HTR-8/SVneo (cell line): ENCODE measurements at regions not wholly inside any gene's neighbourhood (a gene's known extent, or its start where the extent isn't known, plus 50 kb on each side); places are given as distances from the start of the nearest gene placed in this dataset.
"Not testable (repeated sequence)": the region's sequence is repeated elsewhere in the genome, so short reads cannot be mapped to it uniquely, and the experiment has no call there.

Experiments used
- DNase-seq: peaks from one replicate; pipeline ENCODE4 v3.0.0; 2011; ENCODE audit warnings: low spot score, mixed read lengths; ENCODE audit not compliant: insufficient read length
- FAIRE-seq: peaks from 2 replicates; lab custom pipeline; 2011; peaks lifted over from hg19 to GRCh38; lab: Jason Lieb, UNC

- FAIRE-seq, result no peak
- DNase-seq, result no peak
These were observed 266.5 kb upstream of the UGT8 start for GRCh38 chr4:114332119-114332518.

- not testable (repeated sequence) for FAIRE-seq, DNase-seq
These were observed 264.2 kb upstream of the UGT8 start for GRCh38 chr4:114334363-114334762.

GRCh38 chr4:114334884-114335330 lies 263.7 kb upstream of the UGT8 start:
- no peak for FAIRE-seq

GRCh38 chr4:114335339-114335738 lies 263.3 kb upstream of the UGT8 start:
- DNase-seq, result no peak
- FAIRE-seq, result no peak

More at GRCh38 chr4:114334884-114335330, 263.7 kb upstream of the UGT8 start:
- DNase-seq, result no peak

- FAIRE-seq (no peak), DNase-seq (no peak)
These were observed 255.6 kb upstream of the UGT8 start for GRCh38 chr4:114343015-114343414.

GRCh38 chr4:114349543-114350175 lies 248.9 kb upstream of the UGT8 start:
- FAIRE-seq (peak; percentile 9), DNase-seq (peak; percentile 10)

- no peak for FAIRE-seq
- DNase-seq, result no peak
These were observed 239.7 kb upstream of the UGT8 start for GRCh38 chr4:114358901-114359300.

- FAIRE-seq (no peak), DNase-seq (no peak)
These were observed 237.4 kb upstream of the UGT8 start for GRCh38 chr4:114361249-114361648.

- peak; percentile 40 for DNase-seq
- no peak for FAIRE-seq
These were observed 233.8 kb upstream of the UGT8 start for GRCh38 chr4:114364857-114365256.

GRCh38 chr4:114365591-114365990 lies 233.0 kb upstream of the UGT8 start:
- FAIRE-seq (no peak), DNase-seq (no peak)

GRCh38 chr4:114366368-114366767 lies 232.2 kb upstream of the UGT8 start:
- FAIRE-seq (no peak), DNase-seq (no peak)

GRCh38 chr4:114368751-114369150 lies 229.9 kb upstream of the UGT8 start:
- no peak for DNase-seq
- FAIRE-seq, result no peak

- DNase-seq (no peak), FAIRE-seq (no peak)
These were observed 225.1 kb upstream of the UGT8 start for GRCh38 chr4:114373508-114373907.

- FAIRE-seq, result no peak
- peak; percentile 26 for DNase-seq
These were observed 220.2 kb upstream of the UGT8 start for GRCh38 chr4:114378305-114378903.

GRCh38 chr4:114383067-114383466 lies 215.5 kb upstream of the UGT8 start:
- FAIRE-seq (no peak), DNase-seq (no peak)

GRCh38 chr4:114383721-114384120 lies 214.9 kb upstream of the UGT8 start:
- FAIRE-seq (no peak), DNase-seq (peak; percentile 1)

- FAIRE-seq (no peak), DNase-seq (peak; percentile 10)
These were observed 214.0 kb upstream of the UGT8 start for GRCh38 chr4:114384629-114385028.

- FAIRE-seq (no peak), DNase-seq (no peak)
These were observed 213.2 kb upstream of the UGT8 start for GRCh38 chr4:114385195-114385985.

GRCh38 chr4:114386637-114387233 lies 211.9 kb upstream of the UGT8 start:
- FAIRE-seq (no peak), DNase-seq (peak; percentile 10)

GRCh38 chr4:114389070-114389685 lies 209.4 kb upstream of the UGT8 start:
- DNase-seq, result no peak
- FAIRE-seq, result no peak
